ENCODE measurements at regions not wholly inside any gene's neighbourhood (a gene's known extent, or its start where the extent isn't known, plus 50 kb on each side); places are given as distances from the start of the nearest gene placed in this dataset.

DNA sequence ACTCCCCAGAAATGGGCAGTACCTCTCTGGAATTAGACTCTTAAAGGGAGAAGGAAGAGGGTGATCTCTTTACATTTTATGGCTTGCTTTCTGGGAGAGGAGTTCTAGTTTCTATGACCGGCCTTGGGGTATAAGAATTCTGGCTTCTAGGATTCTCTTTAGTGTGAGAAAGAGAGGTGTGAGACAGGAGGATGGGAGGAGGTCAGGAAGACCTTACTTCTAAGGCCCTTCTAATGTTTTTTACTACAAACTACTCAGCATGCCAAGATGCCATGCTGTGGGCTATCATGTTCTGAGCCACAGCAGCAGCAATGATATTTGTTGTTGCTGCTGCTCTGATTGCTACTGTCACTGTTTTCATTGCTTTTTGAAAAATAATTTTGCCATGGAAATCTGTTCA is 538.3 kb downstream of the SLITRK6 start:
- TF ChIP-seq POLR2AphosphoS5 (IDR thresholded peaks at IDR 0.05) (no peak), POLR2A (IDR thresholded peaks at IDR 0.05) (no peak), EP300 (IDR thresholded peaks at IDR 0.05) (no peak)
- TF ChIP-seq, protein P1, sequence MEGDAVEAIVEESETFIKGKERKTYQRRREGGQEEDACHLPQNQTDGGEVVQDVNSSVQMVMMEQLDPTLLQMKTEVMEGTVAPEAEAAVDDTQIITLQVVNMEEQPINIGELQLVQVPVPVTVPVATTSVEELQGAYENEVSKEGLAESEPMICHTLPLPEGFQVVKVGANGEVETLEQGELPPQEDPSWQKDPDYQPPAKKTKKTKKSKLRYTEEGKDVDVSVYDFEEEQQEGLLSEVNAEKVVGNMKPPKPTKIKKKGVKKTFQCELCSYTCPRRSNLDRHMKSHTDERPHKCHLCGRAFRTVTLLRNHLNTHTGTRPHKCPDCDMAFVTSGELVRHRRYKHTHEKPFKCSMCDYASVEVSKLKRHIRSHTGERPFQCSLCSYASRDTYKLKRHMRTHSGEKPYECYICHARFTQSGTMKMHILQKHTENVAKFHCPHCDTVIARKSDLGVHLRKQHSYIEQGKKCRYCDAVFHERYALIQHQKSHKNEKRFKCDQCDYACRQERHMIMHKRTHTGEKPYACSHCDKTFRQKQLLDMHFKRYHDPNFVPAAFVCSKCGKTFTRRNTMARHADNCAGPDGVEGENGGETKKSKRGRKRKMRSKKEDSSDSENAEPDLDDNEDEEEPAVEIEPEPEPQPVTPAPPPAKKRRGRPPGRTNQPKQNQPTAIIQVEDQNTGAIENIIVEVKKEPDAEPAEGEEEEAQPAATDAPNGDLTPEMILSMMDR (IDR thresholded peaks at IDR 0.05) = no peak
- no peaks in the 10 kb centered on the region for H3K4me1 ChIP-seq
- ATAC-seq (ENCODE audit: low FRiP score in 2 of 2) (no peak), DNase-seq (no peak)
- no peak overlapping the region for H3K4me3 ChIP-seq
- WGBS, 2 donors = 88 to 91% methylated on average over 1 of the region's 1 CpG
- H3K27me3 ChIP-seq = no peaks in the 10 kb centered on the region
- no peak overlapping the region for H3K27ac ChIP-seq
- no peaks in the 10 kb centered on the region for H3K9me3 ChIP-seq
- H3K36me3 ChIP-seq = no peaks in the 10 kb centered on the region

GRCh38 chr13:85255978-85256377 is 543.2 kb downstream of the SLITRK6 start:
- Histone ChIP-seq H3K4me1 (no peaks in the 10 kb centered on the region), H3K36me3 (no peaks in the 10 kb centered on the region), H3K4me3 (no peak overlapping the region), H3K27me3 (no peaks in the 10 kb centered on the region), H3K9me3 (no peaks in the 10 kb centered on the region), H3K27ac (no peak overlapping the region)
- TF ChIP-seq, protein P1 (IDR thresholded peaks at IDR 0.05) = no peak
- TF ChIP-seq POLR2A (IDR thresholded peaks at IDR 0.05) = no peak
- TF ChIP-seq EP300 (IDR thresholded peaks at IDR 0.05) = no peak
- no peak for TF ChIP-seq POLR2AphosphoS5 (IDR thresholded peaks at IDR 0.05)
- ATAC-seq (ENCODE audit: low FRiP score in 2 of 2) = no peak
- DNase-seq = no peak
- WGBS, 2 donors = 65 to 84% methylated on average over 2 of the region's 2 CpGs

DNA sequence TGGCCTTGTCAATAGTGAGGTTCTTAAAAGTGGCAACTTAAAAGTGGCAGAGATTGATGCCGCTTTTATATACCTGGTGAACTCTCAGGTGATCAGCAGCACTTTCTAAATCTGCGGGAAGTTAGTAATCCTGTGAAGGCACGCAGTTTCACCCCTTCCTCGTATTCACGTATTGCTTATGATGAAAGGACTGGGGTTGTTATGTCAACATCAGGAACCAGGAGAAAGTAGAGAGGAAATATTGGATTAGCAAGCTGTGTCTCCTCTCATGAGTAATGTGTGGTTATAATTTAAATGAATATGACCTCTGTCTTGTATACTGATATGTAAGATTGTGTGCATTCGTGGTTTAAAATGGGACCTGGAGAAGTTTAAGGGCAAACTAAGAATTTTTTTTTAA is 544.6 kb downstream of the SLITRK6 start:
- Histone ChIP-seq H3K4me3 (no peak overlapping the region), H3K27me3 (no peaks in the 10 kb centered on the region), H3K9me3 (no peaks in the 10 kb centered on the region), H3K27ac (no peak overlapping the region), H3K4me1 (no peaks in the 10 kb centered on the region), H3K36me3 (no peaks in the 10 kb centered on the region)
- 80 to 81% methylated on average over 6 of the region's 6 CpGs for WGBS, 2 donors
- DNase-seq (no peak), ATAC-seq (ENCODE audit: low FRiP score in 2 of 2) (no peak)
- TF ChIP-seq EP300 (IDR thresholded peaks at IDR 0.05) = no peak
- TF ChIP-seq, protein P1 (IDR thresholded peaks at IDR 0.05) = no peak
- TF ChIP-seq POLR2AphosphoS5 (IDR thresholded peaks at IDR 0.05) = no peak
- TF ChIP-seq POLR2A (IDR thresholded peaks at IDR 0.05) = no peak

GRCh38 chr13:85249151-85249550 is 550.1 kb downstream of the SLITRK6 start:
- H3K36me3 ChIP-seq = no peaks in the 10 kb centered on the region
- 87 to 95% methylated on average over 4 of the region's 4 CpGs for WGBS, 2 donors
- DNase-seq (no peak), ATAC-seq (ENCODE audit: low FRiP score in 2 of 2) (no peak)
- no peaks in the 10 kb centered on the region for H3K9me3 ChIP-seq
- no peak overlapping the region for H3K27ac ChIP-seq
- H3K4me3 ChIP-seq = no peak overlapping the region
- H3K4me1 ChIP-seq = no peaks in the 10 kb centered on the region
- TF ChIP-seq POLR2AphosphoS5 (IDR thresholded peaks at IDR 0.05) = no peak
- TF ChIP-seq, protein P1 (IDR thresholded peaks at IDR 0.05) = no peak
- TF ChIP-seq EP300 (IDR thresholded peaks at IDR 0.05) = no peak
- TF ChIP-seq POLR2A (IDR thresholded peaks at IDR 0.05) = no peak
- no peaks in the 10 kb centered on the region for H3K27me3 ChIP-seq

GRCh38 chr13:85247780-85248179 is 551.4 kb downstream of the SLITRK6 start:
- Histone ChIP-seq H3K9me3 (no peaks in the 10 kb centered on the region), H3K27ac (no peak overlapping the region), H3K36me3 (no peaks in the 10 kb centered on the region), H3K4me3 (no peak overlapping the region), H3K4me1 (no peaks in the 10 kb centered on the region), H3K27me3 (no peaks in the 10 kb centered on the region)
- DNase-seq = no peak
- no peak for ATAC-seq (ENCODE audit: low FRiP score in 2 of 2)
- TF ChIP-seq EP300 (IDR thresholded peaks at IDR 0.05) (no peak), POLR2AphosphoS5 (IDR thresholded peaks at IDR 0.05) (no peak), POLR2A (IDR thresholded peaks at IDR 0.05) (no peak)
- TF ChIP-seq, protein P1 (IDR thresholded peaks at IDR 0.05) = no peak
- WGBS, 2 donors = 79 to 83% methylated on average over 3 of the region's 3 CpGs

All from upper lobe of left lung (tissue), 6 donors.